Hepatic stellate cell (primary cell): ENCODE measurements at regions not wholly inside any gene's neighbourhood (a gene's known extent, or its start where the extent isn't known, plus 50 kb on each side); places are given as distances from the start of the nearest gene placed in this dataset.

Source experiments
- DNase-seq: peaks from one replicate; pipeline ENCODE4 v3.0.0; 2011; ENCODE audit warnings: low spot score

DNA sequence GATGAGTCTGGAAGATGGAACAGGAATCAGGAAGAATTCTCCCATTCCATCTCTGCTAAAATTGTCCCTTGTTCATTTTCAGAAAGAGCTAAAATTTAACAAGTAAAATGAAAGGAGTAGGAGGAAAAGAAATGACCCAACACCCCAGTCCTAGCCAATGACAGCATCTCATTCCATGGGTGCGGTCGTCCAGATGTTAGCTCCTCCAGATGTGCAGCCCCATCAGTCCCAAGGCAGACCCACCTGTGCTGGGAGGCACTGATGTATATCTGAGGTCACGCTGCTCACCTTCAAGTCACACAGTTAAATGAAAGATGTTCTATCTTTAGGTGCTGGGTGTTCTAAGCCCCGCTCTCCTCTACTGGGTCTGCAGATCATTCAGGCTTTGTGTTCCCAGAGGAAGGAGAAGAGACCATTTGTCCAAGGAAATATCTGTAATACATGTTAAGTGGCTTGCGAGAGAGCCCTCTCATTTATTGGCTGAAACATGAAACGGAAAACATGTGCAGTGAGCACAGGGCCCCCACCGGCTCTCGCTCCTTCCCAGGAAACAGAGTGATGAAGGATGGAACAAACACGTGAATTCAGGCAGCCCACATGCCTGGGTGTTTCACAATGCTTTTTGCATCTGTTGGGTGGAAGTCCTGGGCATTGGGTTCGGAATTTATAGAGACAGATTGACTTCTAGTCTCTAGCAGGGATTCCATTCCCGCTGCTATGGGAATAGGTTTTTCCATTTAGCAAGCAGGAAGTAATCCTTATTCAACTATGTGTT is 294.6 kb downstream of the NUAK1 start:
- no peak for DNase-seq

GRCh38 chr12:105846331-105846730 is 292.4 kb downstream of the NUAK1 start:
- DNase-seq = no peak

DNA sequence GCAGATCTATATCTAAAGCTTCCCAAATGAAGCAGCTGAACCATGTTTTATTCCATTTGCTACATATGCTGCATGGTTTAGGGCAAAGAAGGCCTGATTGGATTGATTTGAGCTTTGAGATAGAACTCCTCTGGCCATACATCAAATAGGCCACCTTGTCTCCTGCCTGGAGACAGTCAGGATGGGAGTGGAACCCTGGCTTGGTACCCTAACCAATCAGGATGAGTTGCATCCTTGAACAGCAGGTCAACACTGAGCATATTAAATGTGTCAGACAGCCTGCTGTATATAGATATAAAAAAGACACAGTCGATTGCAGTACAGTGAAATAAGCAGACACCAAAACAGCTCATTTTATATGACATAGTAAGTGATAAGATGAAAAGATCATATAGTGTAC is 291.7 kb downstream of the NUAK1 start:
- no peak for DNase-seq

DNA sequence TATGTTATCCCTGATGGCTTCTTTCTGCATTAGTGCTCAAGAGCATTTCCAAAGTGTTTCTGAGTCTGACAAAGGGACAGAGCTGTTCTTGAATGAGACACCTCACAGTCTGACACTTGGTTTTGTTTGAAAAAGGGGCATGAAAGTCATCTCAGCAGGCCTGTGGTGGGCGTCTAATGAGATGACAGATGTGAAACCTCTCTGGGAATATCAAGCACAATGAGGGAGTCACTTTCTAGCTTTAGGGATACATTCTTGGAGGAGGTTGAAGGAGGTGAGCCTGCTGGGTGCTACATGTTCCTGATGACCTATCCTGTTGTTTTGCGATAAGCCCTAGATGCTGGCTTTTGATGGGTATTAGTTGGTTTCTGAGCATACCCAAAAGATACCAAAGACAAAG is 290.5 kb downstream of the NUAK1 start:
- DNase-seq = no peak

DNA sequence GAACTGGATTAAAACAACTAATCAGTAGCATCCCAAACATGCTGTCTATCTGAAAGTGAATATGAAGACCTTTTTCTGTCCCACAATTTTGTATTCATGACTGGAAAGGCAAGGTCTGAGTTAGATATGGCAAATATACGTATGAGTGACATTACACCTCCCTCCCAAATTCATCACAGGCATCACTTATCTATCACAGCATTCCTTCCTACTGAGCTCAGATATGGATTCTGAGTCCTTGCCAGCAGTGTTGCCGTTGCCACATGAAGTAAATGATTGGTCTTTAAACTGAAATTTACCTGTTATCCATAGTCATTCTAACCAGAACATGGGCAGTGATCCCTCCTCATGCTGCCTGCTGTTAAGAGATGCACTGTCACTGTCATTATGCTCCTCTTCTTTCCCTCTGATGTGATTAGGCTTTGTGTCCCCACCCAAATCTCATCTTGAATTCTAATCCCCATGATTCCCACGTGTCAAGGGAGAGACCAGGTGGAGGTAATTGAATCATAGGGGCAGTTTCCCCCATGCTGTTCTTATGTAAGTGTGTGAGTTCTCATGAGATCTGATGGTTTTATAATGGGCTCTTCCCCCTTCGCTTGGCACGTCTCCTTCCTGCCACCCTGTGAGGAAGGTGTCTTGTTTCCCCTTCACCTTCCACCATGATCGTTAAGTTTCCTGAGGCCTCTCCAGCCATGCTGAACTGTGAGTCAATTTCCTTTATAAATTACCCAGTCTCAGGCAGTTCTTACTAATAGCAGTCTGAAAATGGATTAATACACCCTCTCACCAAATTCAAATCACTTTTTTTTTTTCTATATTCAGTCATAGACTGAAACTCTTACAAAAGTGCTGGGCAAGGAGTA is 288.4 kb downstream of the NUAK1 start:
- no peak for DNase-seq

DNA sequence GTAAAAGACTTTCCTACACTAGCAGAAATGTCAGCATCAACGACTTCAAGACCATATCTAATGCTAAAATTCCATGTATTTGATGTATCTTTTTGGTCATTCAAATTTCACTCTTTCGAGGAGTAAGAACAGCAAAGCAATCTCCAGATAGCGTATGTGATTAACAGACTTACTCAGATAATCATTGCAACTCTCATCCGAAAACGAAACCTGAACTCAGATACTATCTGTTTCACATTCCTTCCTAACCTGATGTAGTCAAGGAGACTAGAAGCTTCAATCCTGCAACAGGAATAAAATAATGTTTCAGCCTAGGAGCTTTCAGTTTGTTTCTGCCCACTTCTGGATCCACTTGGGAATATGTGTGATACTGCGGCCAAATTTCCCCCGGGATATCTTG is 286.3 kb downstream of the NUAK1 start:
- no peak for DNase-seq

DNA sequence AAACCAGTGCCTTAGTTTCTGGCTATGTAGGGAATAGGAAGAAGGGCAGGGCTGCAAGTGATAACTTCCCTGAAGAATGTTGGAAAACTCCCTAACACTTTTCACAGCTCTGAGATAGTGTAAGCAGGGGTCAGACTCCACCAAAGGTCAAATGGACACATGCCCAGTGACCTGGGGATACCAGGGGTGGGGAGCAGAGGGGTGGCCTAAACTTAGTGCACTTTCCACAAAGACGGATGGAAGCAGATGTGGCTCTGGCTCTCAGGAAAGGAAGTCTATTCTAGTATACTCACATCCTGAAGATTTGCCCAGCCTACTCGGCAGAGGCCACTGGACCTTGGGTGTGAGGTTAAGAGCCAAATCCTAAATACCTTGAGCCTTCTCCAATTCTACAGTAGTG is 285.8 kb downstream of the NUAK1 start:
- DNase-seq = no peak

DNA sequence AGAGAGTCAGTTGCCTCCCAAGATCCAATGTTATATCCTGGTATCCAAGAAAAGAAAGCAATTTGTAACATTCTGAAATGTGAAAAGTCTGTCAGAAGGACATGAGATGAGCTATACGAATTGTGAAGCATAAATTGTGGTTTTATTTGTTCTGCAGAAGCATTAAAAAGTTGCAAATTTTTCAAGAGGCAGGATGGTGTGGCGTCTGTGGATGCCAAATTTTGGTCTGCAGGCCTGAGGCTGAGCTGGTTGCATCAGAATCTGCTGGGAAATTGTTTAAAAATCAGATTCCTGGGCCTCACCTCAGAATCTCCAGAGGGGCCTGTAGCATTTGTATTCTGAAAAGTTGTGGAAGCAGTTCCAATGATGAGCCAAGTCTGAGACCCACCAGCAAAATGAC is 284.7 kb downstream of the NUAK1 start:
- DNase-seq = no peak

DNA sequence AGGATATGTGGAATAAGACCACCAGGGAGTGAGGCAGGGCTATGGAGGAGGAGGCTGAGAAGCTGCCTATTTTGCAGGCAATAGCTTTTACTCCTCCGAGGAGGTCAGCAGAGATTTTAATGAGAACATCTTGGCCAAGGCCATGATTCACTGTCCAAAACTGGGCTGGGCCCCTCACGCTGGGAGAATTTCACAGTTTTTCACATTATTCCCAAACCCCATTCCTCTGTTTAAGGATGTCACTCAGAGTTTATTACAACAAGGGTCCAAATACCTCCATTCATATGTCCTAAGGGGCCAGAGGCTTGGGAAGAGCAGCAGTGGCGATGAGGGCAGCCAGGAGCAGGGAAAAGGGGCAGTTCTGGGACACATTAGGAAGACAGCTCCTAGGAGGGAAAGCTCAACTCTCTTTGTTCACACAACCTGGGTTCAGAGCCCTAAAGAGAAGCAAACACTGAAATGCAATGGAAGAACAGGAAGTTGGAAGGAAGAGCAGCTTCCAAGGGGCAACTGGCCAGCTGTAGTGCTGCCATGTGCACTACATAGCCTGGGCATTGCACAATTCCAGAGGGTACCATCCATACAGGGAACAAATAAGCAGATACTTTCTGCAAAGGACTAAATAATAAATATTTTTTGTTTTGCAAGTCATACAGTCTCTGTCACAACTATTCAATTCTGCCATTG is 283.2 kb downstream of the NUAK1 start:
- DNase-seq = no peak

GRCh38 chr12:105856048-105856405 is 282.7 kb downstream of the NUAK1 start:
- no peak for DNase-seq

DNA sequence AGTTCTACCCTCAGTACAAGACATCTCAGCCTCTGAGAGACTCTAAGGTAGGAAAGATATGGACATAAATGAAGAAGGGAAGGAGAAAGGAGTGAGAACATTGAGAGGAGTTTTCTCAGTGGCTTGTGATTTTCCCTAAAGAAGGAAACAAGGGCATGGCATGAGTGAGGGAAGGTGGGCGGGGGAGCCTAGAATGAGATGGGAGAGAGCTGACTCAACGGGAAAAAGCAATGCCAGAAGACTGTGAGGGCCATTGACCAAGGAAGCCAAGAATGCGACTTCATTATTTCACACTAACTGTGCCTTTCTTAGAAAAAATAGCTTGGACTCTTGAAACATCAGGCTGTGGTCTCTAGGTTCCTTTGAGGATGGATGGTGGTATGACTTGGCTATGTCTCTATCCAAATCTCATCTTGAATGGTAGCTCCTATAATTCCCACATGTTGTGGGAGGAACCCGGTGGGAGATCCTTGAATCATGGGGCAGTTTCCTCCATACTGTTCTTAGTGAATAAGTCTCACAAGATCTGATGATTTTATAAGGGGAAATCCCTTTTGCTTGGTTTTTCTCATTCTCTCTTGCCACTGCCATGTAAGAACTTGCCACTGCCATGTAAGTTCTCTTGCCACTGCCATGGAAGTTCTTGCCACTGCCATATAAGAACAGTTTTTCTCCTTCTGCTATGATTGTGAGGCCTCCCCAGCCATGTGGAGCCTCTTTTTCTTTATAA is 279.6 kb downstream of the NUAK1 start:
- no peak for DNase-seq

- DNase-seq = no peak
These were observed 278.1 kb downstream of the NUAK1 start for GRCh38 chr12:105860561-105861207.

DNA sequence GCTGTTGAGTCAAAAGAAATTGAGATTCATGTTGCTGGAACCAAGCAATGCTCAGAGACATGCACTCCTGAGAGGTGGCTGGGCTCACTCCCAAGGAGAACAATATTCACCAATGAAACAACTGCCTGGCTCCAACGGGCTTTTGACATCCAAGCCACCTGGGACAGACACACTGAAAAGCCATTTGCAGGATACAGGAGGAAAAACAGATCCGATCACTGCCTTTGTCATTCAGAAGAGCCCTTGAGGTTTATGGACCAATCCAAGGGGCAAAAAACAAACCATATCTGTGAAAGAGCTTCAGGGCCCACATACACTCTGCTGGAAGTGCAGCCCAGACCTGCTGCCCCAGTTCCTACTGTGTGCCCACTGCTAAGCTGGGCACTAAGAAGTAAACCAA is 277.5 kb downstream of the NUAK1 start:
- DNase-seq = no peak

- DNase-seq = no peak
These were observed 276.5 kb downstream of the NUAK1 start for GRCh38 chr12:105862163-105862821.

DNA sequence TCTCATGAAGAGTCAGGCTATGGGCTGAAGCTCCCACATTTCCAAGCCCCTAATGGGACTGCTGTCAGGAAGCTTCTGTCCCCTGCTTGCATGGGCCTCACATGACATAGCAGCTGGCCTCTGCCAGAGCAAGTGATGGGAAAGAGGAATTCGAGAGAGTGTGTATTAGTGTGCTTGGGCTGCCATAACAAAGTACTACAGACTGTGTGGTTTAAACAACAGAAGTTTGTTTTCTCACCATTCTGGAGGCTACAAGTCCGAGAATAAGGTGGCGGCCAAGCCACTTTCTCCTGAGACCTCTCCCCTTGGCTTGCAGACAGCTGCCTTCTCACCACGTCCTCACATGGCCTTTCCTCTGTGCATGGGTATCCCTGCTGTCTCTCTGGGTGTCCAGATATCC is 274.4 kb downstream of the NUAK1 start:
- no peak for DNase-seq

- no peak for DNase-seq
These were observed 273.9 kb downstream of the NUAK1 start for GRCh38 chr12:105864901-105865300.

- no peak for DNase-seq
These were observed 272.9 kb downstream of the NUAK1 start for GRCh38 chr12:105865886-105866285.

- no peak for DNase-seq
These were observed 264.6 kb downstream of the NUAK1 start for GRCh38 chr12:105874121-105874520.

GRCh38 chr12:105876396-105876927 is 262.3 kb downstream of the NUAK1 start:
- DNase-seq = no peak

DNA sequence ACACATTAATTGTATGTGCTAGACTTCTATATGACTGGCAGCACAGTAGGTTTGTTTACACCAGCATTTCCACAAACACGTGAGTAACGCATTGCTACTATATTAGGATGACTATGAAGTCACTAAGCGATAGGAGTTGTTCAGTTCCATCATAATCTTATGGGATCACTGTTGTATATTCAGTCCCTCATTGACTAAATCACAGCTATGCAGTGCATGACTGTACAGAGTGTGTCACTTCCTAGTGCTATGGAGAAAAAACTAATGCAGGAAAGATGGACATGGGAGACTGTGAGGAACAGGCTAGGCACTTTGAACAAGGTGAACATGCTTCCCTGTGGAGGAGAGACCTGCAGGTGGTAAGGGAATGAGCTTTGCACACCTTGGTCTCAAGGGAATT is 259.8 kb downstream of the NUAK1 start:
- no peak for DNase-seq

DNA sequence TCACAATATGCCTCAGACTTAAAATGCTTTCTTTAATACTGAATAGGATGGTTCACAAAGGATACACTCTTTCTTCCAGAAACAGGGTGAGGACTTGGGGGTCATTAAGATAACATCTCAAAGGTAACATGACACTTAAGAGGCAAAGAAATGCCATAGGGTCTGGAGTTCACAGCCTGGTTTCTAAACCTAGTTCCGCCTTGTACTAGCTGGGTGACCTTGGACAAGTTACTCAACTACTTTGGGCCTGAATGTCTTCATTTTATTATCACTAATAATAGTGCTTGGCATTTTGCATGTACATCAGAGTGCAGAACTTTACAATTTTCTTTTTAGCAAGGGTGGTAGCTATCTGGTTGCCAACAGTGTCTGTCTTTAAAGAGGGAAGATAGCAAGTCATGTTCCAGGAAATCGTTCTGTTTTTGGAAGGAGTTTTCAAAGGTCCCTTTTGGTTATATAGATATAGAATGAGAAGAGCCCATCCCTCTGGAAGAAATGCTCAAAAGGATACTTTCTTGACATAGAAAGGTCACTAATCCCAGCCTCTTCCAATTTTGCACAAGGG is 257.8 kb downstream of the NUAK1 start:
- DNase-seq = no peak
